ENCODE measurements at regions not wholly inside any gene's neighbourhood (a gene's known extent, or its start where the extent isn't known, plus 50 kb on each side); places are given as distances from the start of the nearest gene placed in this dataset.
"Not testable (repeated sequence)": the region's sequence is repeated elsewhere in the genome, so short reads cannot be mapped to it uniquely, and the experiment has no call there.

- TF ChIP-seq POLR2A (IDR thresholded peaks at IDR 0.05; ENCODE audit: low read depth); CTCF (IDR thresholded peaks at IDR 0.05); POLR2AphosphoS5 (IDR thresholded peaks at IDR 0.05); EP300 (IDR thresholded peaks at IDR 0.05): not testable (repeated sequence)
These were observed 78.8 kb upstream of the KLF4 start for GRCh38 chr9:107568406-107568805.
